GM19395 (cell line): ENCODE measurements at regions not wholly inside any gene's neighbourhood (a gene's known extent, or its start where the extent isn't known, plus 50 kb on each side); places are given as distances from the start of the nearest gene placed in this dataset.

Source experiments
- ATAC-seq: cut with Tn5 transposase; IDR thresholded peaks from one replicate; pipeline ENCODE4 v1.9.1; 2021; ENCODE audit warnings: mild to moderate bottlenecking, moderate library complexity; ENCODE audit not compliant: unreplicated experiment

GRCh38 chr7:42338916-42339540, 102.0 kb upstream of the GLI3 start:
- ATAC-seq: no peak

- no peak for ATAC-seq
These were observed 101.4 kb upstream of the GLI3 start for GRCh38 chr7:42338231-42338915.

- no peak for ATAC-seq
These were observed 100.4 kb upstream of the GLI3 start for GRCh38 chr7:42337225-42337905.

- no peak for ATAC-seq
These were observed 95.7 kb upstream of the GLI3 start for GRCh38 chr7:42332605-42333222.

- no peak for ATAC-seq
These were observed 82.6 kb upstream of the GLI3 start for GRCh38 chr7:42319631-42320030.

GRCh38 chr7:42315631-42316030, 78.6 kb upstream of the GLI3 start:
- ATAC-seq: no peak

- ATAC-seq: no peak
These were observed 78.1 kb upstream of the GLI3 start for GRCh38 chr7:42315103-42315502.

- ATAC-seq: no peak
These were observed 77.7 kb upstream of the GLI3 start for GRCh38 chr7:42314696-42315095.

GRCh38 chr7:42311195-42311594, 74.2 kb upstream of the GLI3 start:
- no peak for ATAC-seq

GRCh38 chr7:42292991-42293521, 56.0 kb upstream of the GLI3 start:
- ATAC-seq: no peak

GRCh38 chr7:42289473-42289872, 52.5 kb upstream of the GLI3 start:
- ATAC-seq: no peak
